ENCODE measurements at regions not wholly inside any gene's neighbourhood (a gene's known extent, or its start where the extent isn't known, plus 50 kb on each side); places are given as distances from the start of the nearest gene placed in this dataset.

DNA sequence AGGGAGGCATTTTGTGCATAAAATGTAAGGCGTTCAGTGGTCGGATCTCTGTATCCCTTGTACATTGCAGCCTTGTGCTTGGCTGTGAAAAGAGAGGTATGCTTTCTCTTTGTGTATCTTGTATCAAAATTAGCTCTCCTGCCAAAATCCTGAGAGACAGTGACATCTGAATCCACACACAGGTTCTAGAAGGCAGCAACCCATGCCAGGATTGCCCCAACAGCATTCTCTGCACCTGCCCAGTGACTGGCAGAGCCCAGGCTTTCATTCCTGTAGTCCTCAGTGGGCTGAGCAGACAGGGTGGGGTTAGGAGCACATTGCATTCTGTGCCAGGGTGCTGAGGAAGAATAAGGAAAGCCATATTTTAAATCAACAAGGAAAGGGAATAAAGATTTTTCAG lies 740.3 kb upstream of the RAB6C start:
- no peak overlapping the region for H3K4me3 ChIP-seq (IDR thresholded peaks at IDR 0.05; ENCODE audit: insufficient read depth, low read depth, low read length)
- H3K27me3 ChIP-seq (ENCODE audit: insufficient read depth, low read depth): no peaks in the 10 kb centered on the region
- H3K9ac ChIP-seq: no peak overlapping the region
- H3K79me2 ChIP-seq (ENCODE audit: insufficient read depth, low read depth): no peaks in the 10 kb centered on the region
- no peak overlapping the region for H3K4me2 ChIP-seq
- no peaks in the 10 kb centered on the region for H3K4me1 ChIP-seq (ENCODE audit: low read depth, poor library complexity, severe bottlenecking)
- H3K36me3 ChIP-seq (ENCODE audit: insufficient read depth): no peaks in the 10 kb centered on the region
- TF ChIP-seq, protein P1, sequence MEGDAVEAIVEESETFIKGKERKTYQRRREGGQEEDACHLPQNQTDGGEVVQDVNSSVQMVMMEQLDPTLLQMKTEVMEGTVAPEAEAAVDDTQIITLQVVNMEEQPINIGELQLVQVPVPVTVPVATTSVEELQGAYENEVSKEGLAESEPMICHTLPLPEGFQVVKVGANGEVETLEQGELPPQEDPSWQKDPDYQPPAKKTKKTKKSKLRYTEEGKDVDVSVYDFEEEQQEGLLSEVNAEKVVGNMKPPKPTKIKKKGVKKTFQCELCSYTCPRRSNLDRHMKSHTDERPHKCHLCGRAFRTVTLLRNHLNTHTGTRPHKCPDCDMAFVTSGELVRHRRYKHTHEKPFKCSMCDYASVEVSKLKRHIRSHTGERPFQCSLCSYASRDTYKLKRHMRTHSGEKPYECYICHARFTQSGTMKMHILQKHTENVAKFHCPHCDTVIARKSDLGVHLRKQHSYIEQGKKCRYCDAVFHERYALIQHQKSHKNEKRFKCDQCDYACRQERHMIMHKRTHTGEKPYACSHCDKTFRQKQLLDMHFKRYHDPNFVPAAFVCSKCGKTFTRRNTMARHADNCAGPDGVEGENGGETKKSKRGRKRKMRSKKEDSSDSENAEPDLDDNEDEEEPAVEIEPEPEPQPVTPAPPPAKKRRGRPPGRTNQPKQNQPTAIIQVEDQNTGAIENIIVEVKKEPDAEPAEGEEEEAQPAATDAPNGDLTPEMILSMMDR (conservative IDR thresholded peaks at IDR 0.05; ENCODE audit: low read depth, low read length): no peak
- H4K20me1 ChIP-seq (ENCODE audit: insufficient read depth): no peaks in the 10 kb centered on the region
- no peak overlapping the region for H3K27ac ChIP-seq
- no peak overlapping the region for H2AFZ ChIP-seq (ENCODE audit: low read depth)

DNA sequence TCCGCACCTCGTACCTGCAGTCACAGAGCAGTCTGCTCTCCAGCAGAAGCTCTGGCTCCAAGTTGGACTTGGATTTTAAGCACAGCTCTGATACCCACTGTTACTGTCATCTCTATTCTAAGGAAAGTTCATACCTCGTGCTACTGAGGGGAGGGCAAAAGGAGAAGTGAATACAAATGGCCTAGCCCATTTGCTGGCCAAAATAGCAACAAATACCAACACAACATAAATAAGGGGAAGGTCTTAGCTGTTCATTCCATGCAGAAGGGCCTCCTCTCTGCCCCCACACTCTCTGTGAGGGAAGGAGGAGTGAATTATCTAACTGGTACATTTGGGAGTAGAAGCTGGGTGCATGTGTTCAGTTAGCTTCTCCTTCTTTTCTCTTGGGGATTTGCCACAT lies 739.4 kb upstream of the RAB6C start:
- Histone ChIP-seq H3K4me1 (ENCODE audit: low read depth, poor library complexity, severe bottlenecking) (no peaks in the 10 kb centered on the region), H3K36me3 (ENCODE audit: insufficient read depth) (no peaks in the 10 kb centered on the region), H3K27me3 (ENCODE audit: insufficient read depth, low read depth) (no peaks in the 10 kb centered on the region), H2AFZ (ENCODE audit: low read depth) (no peak overlapping the region), H3K4me2 (no peak overlapping the region), H3K9ac (no peak overlapping the region), H3K4me3 (IDR thresholded peaks at IDR 0.05; ENCODE audit: insufficient read depth, low read depth, low read length) (no peak overlapping the region), H4K20me1 (ENCODE audit: insufficient read depth) (no peaks in the 10 kb centered on the region), H3K79me2 (ENCODE audit: insufficient read depth, low read depth) (no peaks in the 10 kb centered on the region), H3K27ac (no peak overlapping the region)
- TF ChIP-seq, protein P1 (conservative IDR thresholded peaks at IDR 0.05; ENCODE audit: low read depth, low read length): no peak

DNA sequence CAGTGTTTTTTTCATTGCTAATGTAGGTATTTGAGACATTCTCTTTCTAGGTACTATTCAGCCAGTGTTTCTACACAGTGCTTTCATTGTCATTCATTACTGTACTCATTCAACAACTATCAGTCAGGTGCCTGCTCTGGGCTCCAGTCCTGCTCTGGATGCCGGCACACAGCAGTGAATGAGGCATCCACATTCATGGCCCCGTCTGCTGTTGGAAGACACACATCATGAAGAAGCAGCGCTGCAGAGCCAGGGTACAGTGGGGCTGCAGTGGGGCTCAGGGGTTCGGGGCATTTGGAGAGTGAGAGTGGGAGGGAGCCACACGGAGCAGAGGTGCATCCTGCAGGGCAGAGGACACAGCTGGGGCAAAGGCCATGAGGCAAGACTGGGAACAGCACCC lies 737.2 kb upstream of the RAB6C start:
- TF ChIP-seq, protein P1 (conservative IDR thresholded peaks at IDR 0.05; ENCODE audit: low read depth, low read length): no peak
- H2AFZ ChIP-seq (ENCODE audit: low read depth): no peak overlapping the region
- no peaks in the 10 kb centered on the region for H3K27me3 ChIP-seq (ENCODE audit: insufficient read depth, low read depth)
- no peaks in the 10 kb centered on the region for H3K36me3 ChIP-seq (ENCODE audit: insufficient read depth)
- H3K4me1 ChIP-seq (ENCODE audit: low read depth, poor library complexity, severe bottlenecking): no peaks in the 10 kb centered on the region
- no peak overlapping the region for H3K4me3 ChIP-seq (IDR thresholded peaks at IDR 0.05; ENCODE audit: insufficient read depth, low read depth, low read length)
- no peak overlapping the region for H3K9ac ChIP-seq
- no peak overlapping the region for H3K27ac ChIP-seq
- no peak overlapping the region for H3K4me2 ChIP-seq
- no peaks in the 10 kb centered on the region for H4K20me1 ChIP-seq (ENCODE audit: insufficient read depth)
- no peaks in the 10 kb centered on the region for H3K79me2 ChIP-seq (ENCODE audit: insufficient read depth, low read depth)

DNA sequence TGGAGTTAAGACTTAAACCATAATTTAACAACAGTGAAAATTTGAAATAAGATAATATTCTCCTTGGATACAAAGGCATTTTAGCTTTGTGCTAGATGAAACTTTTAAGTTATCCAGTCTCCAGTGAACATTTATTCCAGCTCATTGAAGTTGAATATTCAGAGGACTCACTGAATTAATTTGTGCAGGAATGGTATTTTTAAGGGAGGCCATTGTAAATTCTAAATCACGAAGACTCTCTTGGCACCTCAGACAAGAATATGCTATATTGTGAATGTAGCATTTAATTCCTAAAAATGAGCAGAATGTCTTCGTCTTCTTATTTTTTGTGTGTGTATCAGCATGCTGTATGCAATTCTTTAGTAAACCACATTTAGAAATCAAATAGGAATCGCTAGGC lies 731.7 kb upstream of the RAB6C start:
- Histone ChIP-seq H3K79me2 (ENCODE audit: insufficient read depth, low read depth) (no peaks in the 10 kb centered on the region), H3K36me3 (ENCODE audit: insufficient read depth) (no peaks in the 10 kb centered on the region), H3K4me3 (IDR thresholded peaks at IDR 0.05; ENCODE audit: insufficient read depth, low read depth, low read length) (no peak overlapping the region), H3K4me1 (ENCODE audit: low read depth, poor library complexity, severe bottlenecking) (no peaks in the 10 kb centered on the region), H3K27ac (no peak overlapping the region), H2AFZ (ENCODE audit: low read depth) (no peak overlapping the region), H4K20me1 (ENCODE audit: insufficient read depth) (no peaks in the 10 kb centered on the region), H3K27me3 (ENCODE audit: insufficient read depth, low read depth) (no peaks in the 10 kb centered on the region), H3K4me2 (no peak overlapping the region), H3K9ac (no peak overlapping the region)
- TF ChIP-seq, protein P1 (conservative IDR thresholded peaks at IDR 0.05; ENCODE audit: low read depth, low read length): no peak

DNA sequence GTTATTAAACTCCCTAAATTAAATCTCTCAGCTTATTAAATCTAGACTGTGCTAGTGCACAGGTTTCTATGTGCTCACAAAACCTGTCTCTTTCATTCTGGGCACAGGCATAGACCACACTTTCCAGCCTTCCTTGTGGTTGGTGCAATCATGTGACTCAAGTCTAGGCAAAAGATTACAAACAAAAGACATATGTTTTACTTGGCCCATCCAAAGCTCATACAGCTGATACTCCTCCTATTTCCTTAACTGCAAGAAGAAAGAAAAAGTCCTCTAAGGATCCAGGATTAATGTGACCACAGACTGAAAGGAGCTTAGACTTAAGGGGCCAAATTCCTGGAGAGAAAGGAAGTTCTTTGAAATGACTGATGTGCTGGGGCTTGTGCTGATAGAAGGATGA lies 731.3 kb upstream of the RAB6C start:
- Histone ChIP-seq H3K27ac (no peak overlapping the region), H3K9ac (no peak overlapping the region), H3K36me3 (ENCODE audit: insufficient read depth) (no peaks in the 10 kb centered on the region), H2AFZ (ENCODE audit: low read depth) (no peak overlapping the region), H3K27me3 (ENCODE audit: insufficient read depth, low read depth) (no peaks in the 10 kb centered on the region), H4K20me1 (ENCODE audit: insufficient read depth) (no peaks in the 10 kb centered on the region), H3K4me1 (ENCODE audit: low read depth, poor library complexity, severe bottlenecking) (no peaks in the 10 kb centered on the region), H3K4me2 (no peak overlapping the region), H3K4me3 (IDR thresholded peaks at IDR 0.05; ENCODE audit: insufficient read depth, low read depth, low read length) (no peak overlapping the region), H3K79me2 (ENCODE audit: insufficient read depth, low read depth) (no peaks in the 10 kb centered on the region)
- TF ChIP-seq, protein P1 (conservative IDR thresholded peaks at IDR 0.05; ENCODE audit: low read depth, low read length): no peak

Data from KMS-11 (cell line).